Caco-2 (cell line): ENCODE measurements at regions not wholly inside any gene's neighbourhood (a gene's known extent, or its start where the extent isn't known, plus 50 kb on each side); places are given as distances from the start of the nearest gene placed in this dataset.

ENCODE experiments used
- BruUV-seq: library from RNA; stranded (reverse); fragments of 400-500 nt; replicated peaks from 2 replicates; lab custom pipeline; 2021; lab: Mats Ljungman, UMichigan
- CTCF ChIA-PET: fragments of 300-600 bp; sonication (Branson Sonifier 250); formaldehyde crosslinking; loops from one replicate; lab custom pipeline; 2022; ENCODE audit warnings: antibody characterized with exemption; lab: Charles Lee
- POLR2A ChIA-PET: fragments of 300-600 bp; sonication (Branson Sonifier 250); formaldehyde crosslinking; loops from one replicate; lab custom pipeline; 2022; ENCODE audit warnings: antibody characterized with exemption; lab: Charles Lee
- DNase-seq, 2 experiments: peaks; one replicate each; pipeline versions ENCODE4 v3.0.0 to v3.0.0-alpha.2; 2020 to 2022
- H3K27me3 ChIP-seq: replicated peaks from 2 replicates; pipeline ENCODE4 v1.6.0; 2011; ENCODE audit warnings: low read length; ENCODE audit not compliant: control insufficient read depth, insufficient read depth
- H3K36me3 ChIP-seq: 2 replicates; pipeline ENCODE4 v1.5.1; 2011; ENCODE audit warnings: low read length; ENCODE audit not compliant: control insufficient read depth, insufficient read depth
- H3K4me1 ChIP-seq: fragments of 250-450 bp; sonication (Bioruptor Pico); 2 replicates; pipeline ENCODE4 v1.5.1; 2020; ENCODE audit warnings: mild to moderate bottlenecking
- H3K4me3 ChIP-seq: 2 replicates; pipeline ENCODE4 v1.5.1; 2011; ENCODE audit warnings: low read depth, mild to moderate bottlenecking, control low read depth, low read length
- H3K9me3 ChIP-seq: fragments of 250-450 bp; sonication (Bioruptor Pico); 2 replicates; pipeline ENCODE4 v1.5.1; 2020; ENCODE audit warnings: mild to moderate bottlenecking, moderate library complexity
- H3K27ac Mint-ChIP-seq: one replicate; pipeline ENCODE4 v1.8.0; 2022; ENCODE audit warnings: mixed read lengths; ENCODE audit not compliant: unreplicated experiment
- H3K27me3 Mint-ChIP-seq: one replicate; pipeline ENCODE4 v1.8.0; 2022; ENCODE audit warnings: mixed read lengths; ENCODE audit not compliant: insufficient read depth, unreplicated experiment
- H3K36me3 Mint-ChIP-seq: one replicate; pipeline ENCODE4 v1.8.0; 2022; ENCODE audit warnings: mild to moderate bottlenecking, mixed read lengths; ENCODE audit not compliant: insufficient read depth, unreplicated experiment
- H3K4me1 Mint-ChIP-seq: one replicate; pipeline ENCODE4 v1.8.0; 2022; ENCODE audit warnings: low read depth, mixed read lengths; ENCODE audit not compliant: unreplicated experiment
- H3K4me3 Mint-ChIP-seq: one replicate; pipeline ENCODE4 v1.8.0; 2022; ENCODE audit warnings: mild to moderate bottlenecking, moderate library complexity, mixed read lengths; ENCODE audit not compliant: unreplicated experiment
- H3K9me3 Mint-ChIP-seq: one replicate; pipeline ENCODE4 v1.8.0; 2022; ENCODE audit warnings: mixed read lengths; ENCODE audit not compliant: unreplicated experiment
- CTCF ChIP-seq, 2 experiments: fragments of 200-600 bp in 1 of 2; IDR thresholded peaks; 1 replicate in 1 of 2; 2 replicates in 1 of 2; pipeline versions ENCODE4 v1.5.1 to v1.8.0; 2011 to 2022; ENCODE audit warnings: antibody characterized with exemption in 1 of 2, control low read depth in 1 of 2, inconsistent platforms in 1 of 2, low read depth in 1 of 2, low read length in 1 of 2, mild to moderate bottlenecking in 1 of 2, moderate library complexity in 1 of 2; ENCODE audit not compliant: insufficient read depth in 1 of 2, severe bottlenecking in 1 of 2, unreplicated experiment in 1 of 2
- intact Hi-C: fragments of 100-400 bp; cut with micrococcal nuclease; formaldehyde crosslinking; loops from one replicate; pipeline ENCODE4 v1.10.0; 2022; ENCODE audit not compliant: unreplicated experiment

GRCh38 chr4:20570981-20571715 lies 129.1 kb upstream of the PACRGL start:
- Histone ChIP-seq H3K9me3 (no peaks in the 10 kb centered on the region), H3K36me3 (no peaks in the 10 kb centered on the region), H3K27me3 (no peaks in the 10 kb centered on the region), H3K4me1 (no peaks in the 10 kb centered on the region), H3K4me3 (no peak overlapping the region)
- POLR2A ChIA-PET = no interaction called here
- H3K36me3 Mint-ChIP-seq = no peaks in the 10 kb centered on the region
- no peak overlapping the region for H3K27ac Mint-ChIP-seq
- CTCF ChIA-PET = no interaction called here
- H3K4me3 Mint-ChIP-seq = no peak overlapping the region
- no TSS peak for BruUV-seq
- TF ChIP-seq CTCF (IDR thresholded peaks at IDR 0.05; ENCODE audit: insufficient read depth in 1 of 2, low read depth in 1 of 2, low read length in 1 of 2, severe bottlenecking in 1 of 2, unreplicated experiment in 1 of 2) = no peak
- no peaks in the 10 kb centered on the region for H3K4me1 Mint-ChIP-seq
- no peaks in the 10 kb centered on the region for H3K9me3 Mint-ChIP-seq
- H3K27me3 Mint-ChIP-seq = peaks cover 13% of the 10 kb centered on the region
- DNase-seq = no peak
- intact Hi-C loops = no loop called here

GRCh38 chr4:20572976-20573375 lies 127.3 kb upstream of the PACRGL start:
- Histone ChIP-seq H3K36me3 (no peaks in the 10 kb centered on the region), H3K9me3 (no peaks in the 10 kb centered on the region), H3K4me3 (no peak overlapping the region), H3K27me3 (no peaks in the 10 kb centered on the region), H3K4me1 (no peaks in the 10 kb centered on the region)
- Mint-ChIP-seq H3K9me3 (no peaks in the 10 kb centered on the region), H3K27ac (no peak overlapping the region), H3K4me3 (no peak overlapping the region), H3K36me3 (no peaks in the 10 kb centered on the region), H3K27me3 (peaks cover 15% of the 10 kb centered on the region), H3K4me1 (no peaks in the 10 kb centered on the region)
- ChIA-PET CTCF (no interaction called here), POLR2A (no interaction called here)
- no peak for TF ChIP-seq CTCF (IDR thresholded peaks at IDR 0.05; ENCODE audit: insufficient read depth in 1 of 2, low read depth in 1 of 2, low read length in 1 of 2, severe bottlenecking in 1 of 2, unreplicated experiment in 1 of 2)
- no peak for DNase-seq
- no TSS peak for BruUV-seq
- intact Hi-C loops = no loop called here

- BruUV-seq = no TSS peak
- Histone ChIP-seq H3K4me3 (no peak overlapping the region), H3K36me3 (no peaks in the 10 kb centered on the region), H3K27me3 (no peaks in the 10 kb centered on the region), H3K9me3 (no peaks in the 10 kb centered on the region), H3K4me1 (no peaks in the 10 kb centered on the region)
- Mint-ChIP-seq H3K9me3 (no peaks in the 10 kb centered on the region), H3K27ac (no peak overlapping the region), H3K4me1 (no peaks in the 10 kb centered on the region), H3K36me3 (no peaks in the 10 kb centered on the region), H3K27me3 (peaks cover 12% of the 10 kb centered on the region), H3K4me3 (no peak overlapping the region)
- POLR2A ChIA-PET = no interaction called here
- intact Hi-C loops = no loop called here
- no peak for DNase-seq
- CTCF ChIA-PET = no interaction called here
- TF ChIP-seq CTCF (IDR thresholded peaks at IDR 0.05; ENCODE audit: insufficient read depth in 1 of 2, low read depth in 1 of 2, low read length in 1 of 2, severe bottlenecking in 1 of 2, unreplicated experiment in 1 of 2) = no peak
Observed at GRCh38 chr4:20574986-20575385, 125.3 kb upstream of the PACRGL start.
